ENCODE measurements at regions not wholly inside any gene's neighbourhood (a gene's known extent, or its start where the extent isn't known, plus 50 kb on each side); places are given as distances from the start of the nearest gene placed in this dataset.

- DNase-seq (ENCODE audit: extremely low read depth in 1 of 4, low spot score in 3 of 4) = no peak
- H3K79me2 ChIP-seq (ENCODE audit: control insufficient read depth, insufficient read depth, low read length) = no peaks in the 10 kb centered on the region
- no peak overlapping the region for H3K27ac ChIP-seq (ENCODE audit: extremely low read depth, low read depth, low read length)
- BruUV-seq (replicated peaks) = no TSS peak
- no peaks in the 10 kb centered on the region for H3K9me3 ChIP-seq (replicated peaks; ENCODE audit: control insufficient read depth, insufficient read depth, low read depth, low read length)
- ChIA-PET CTCF (ENCODE audit: low intra/inter-chr PET ratio) (no interaction called here), POLR2A (no interaction called here)
- no peaks in the 10 kb centered on the region for H3K27me3 ChIP-seq (ENCODE audit: control insufficient read depth in 2 of 2, insufficient read depth in 2 of 2, low read length in 2 of 2)
- ATAC-seq = no peak
- no peaks in the 10 kb centered on the region for H4K20me1 ChIP-seq (replicated peaks; ENCODE audit: control insufficient read depth, insufficient read depth, low read length)
- H3K9me1 ChIP-seq (ENCODE audit: control insufficient read depth, insufficient read depth, low read length) = no peaks in the 10 kb centered on the region
- FAIRE-seq = no peak
- H3K4me3 ChIP-seq = no peak overlapping the region
- no peak overlapping the region for H3K4me2 ChIP-seq (ENCODE audit: insufficient read depth, low read length)
- 0% methylated on average over 1 of the region's 1 CpG for WGBS (ENCODE audit: insufficient coverage, low coverage, missing lambda C conversion rate)
- intact Hi-C loops (cut with micrococcal nuclease) = no loop called here
- H3K4me1 ChIP-seq (replicated peaks in 1 of 2; ENCODE audit: control insufficient read depth in 2 of 2, insufficient read depth in 2 of 2, low read length in 2 of 2) = peaks cover 0 to 8% of the 10 kb centered on the region in 2 experiments; a peak in 2 of 5 replicates
- no peaks in the 10 kb centered on the region for H3K36me3 ChIP-seq (ENCODE audit: control insufficient read depth, insufficient read depth, low read length)
- H2AFZ ChIP-seq (ENCODE audit: low read depth, low read length) = no peak overlapping the region
- no peak overlapping the region for H3K9ac ChIP-seq (ENCODE audit: insufficient read depth in 1 of 2, low read depth in 2 of 2, low read length in 2 of 2)
- in situ Hi-C loops (cut with MboI) = no loop called here
- no peak for TF ChIP-seq RCOR1 (IDR thresholded peaks at IDR 0.05; ENCODE audit: borderline replicate concordance in 1 of 2, low read depth in 2 of 2, low read length in 2 of 2)
- peak; percentile 88 for TF ChIP-seq MEIS2 (IDR thresholded peaks at IDR 0.05; ENCODE audit: partially characterized antibody)
- TF ChIP-seq FOXJ2 (tag; IDR thresholded peaks at IDR 0.05) = no peak
- TF ChIP-seq ZNF592 (IDR thresholded peaks at IDR 0.05) = no peak
- TF ChIP-seq ZNF696 (CRISPR knock-in tag; conservative IDR thresholded peaks at IDR 0.05) = no peak
- no peak for TF ChIP-seq AFF1 (IDR thresholded peaks at IDR 0.05; ENCODE audit: low read depth in 1 of 2, partially characterized antibody in 2 of 2)
- TF ChIP-seq PBX2 (CRISPR knock-in tag; IDR thresholded peaks at IDR 0.05; ENCODE audit: low read depth) = no peak
- TF ChIP-seq PBX2 (tag; conservative IDR thresholded peaks at IDR 0.05; ENCODE audit: low read depth) = peak; percentile 75
- TF ChIP-seq DMBX1 (CRISPR knock-in tag; IDR thresholded peaks at IDR 0.05; ENCODE audit: borderline replicate concordance) = no peak
- no peak for TF ChIP-seq NFIC (IDR thresholded peaks at IDR 0.05)
- no peak for TF ChIP-seq RB1 (IDR thresholded peaks at IDR 0.05; ENCODE audit: low read depth)
Measured at GRCh38 chr2:144137272-144137671, 382.6 kb downstream of the ZEB2 start.
